ENCODE measurements at regions not wholly inside any gene's neighbourhood (a gene's known extent, or its start where the extent isn't known, plus 50 kb on each side); places are given as distances from the start of the nearest gene placed in this dataset.

DNA sequence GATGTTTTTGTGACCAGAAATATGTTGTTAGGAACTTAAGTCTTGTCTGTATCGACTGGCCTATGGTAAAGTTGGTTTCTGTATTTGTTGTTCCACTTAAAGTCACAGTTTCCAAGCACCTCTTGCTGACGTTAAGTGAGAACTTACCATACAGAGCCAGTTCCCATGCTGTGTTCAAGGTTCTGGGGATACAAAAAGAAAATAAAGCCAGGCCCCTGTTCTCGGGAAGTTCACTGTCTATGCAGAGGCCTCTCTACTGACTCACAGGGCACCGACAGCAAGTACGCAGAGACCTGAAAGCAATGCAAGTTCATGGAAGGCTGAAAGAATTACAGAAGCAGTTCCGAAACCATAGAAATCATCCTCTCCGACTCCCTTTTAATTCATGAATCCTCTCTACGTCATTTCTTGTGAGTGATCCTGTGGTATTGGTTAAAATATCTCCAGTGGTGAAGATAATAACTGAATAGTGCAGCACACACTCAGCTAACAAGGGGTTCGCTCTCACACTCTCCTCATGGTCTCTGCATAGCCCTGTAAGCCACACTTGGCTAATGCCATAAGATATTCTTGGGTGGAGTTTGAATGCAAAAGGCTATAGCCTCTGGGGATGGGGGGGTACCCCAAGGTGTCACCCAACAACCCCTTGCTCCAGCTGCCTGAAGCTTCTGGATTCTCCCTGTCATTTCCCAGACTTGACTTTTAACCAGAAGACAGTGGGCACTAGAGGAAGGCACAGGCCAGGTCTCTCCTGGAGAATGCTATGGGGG is 91.2 kb upstream of the EXOC2 start:
- TF ChIP-seq, protein P1, sequence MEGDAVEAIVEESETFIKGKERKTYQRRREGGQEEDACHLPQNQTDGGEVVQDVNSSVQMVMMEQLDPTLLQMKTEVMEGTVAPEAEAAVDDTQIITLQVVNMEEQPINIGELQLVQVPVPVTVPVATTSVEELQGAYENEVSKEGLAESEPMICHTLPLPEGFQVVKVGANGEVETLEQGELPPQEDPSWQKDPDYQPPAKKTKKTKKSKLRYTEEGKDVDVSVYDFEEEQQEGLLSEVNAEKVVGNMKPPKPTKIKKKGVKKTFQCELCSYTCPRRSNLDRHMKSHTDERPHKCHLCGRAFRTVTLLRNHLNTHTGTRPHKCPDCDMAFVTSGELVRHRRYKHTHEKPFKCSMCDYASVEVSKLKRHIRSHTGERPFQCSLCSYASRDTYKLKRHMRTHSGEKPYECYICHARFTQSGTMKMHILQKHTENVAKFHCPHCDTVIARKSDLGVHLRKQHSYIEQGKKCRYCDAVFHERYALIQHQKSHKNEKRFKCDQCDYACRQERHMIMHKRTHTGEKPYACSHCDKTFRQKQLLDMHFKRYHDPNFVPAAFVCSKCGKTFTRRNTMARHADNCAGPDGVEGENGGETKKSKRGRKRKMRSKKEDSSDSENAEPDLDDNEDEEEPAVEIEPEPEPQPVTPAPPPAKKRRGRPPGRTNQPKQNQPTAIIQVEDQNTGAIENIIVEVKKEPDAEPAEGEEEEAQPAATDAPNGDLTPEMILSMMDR (IDR thresholded peaks at IDR 0.05), result no peak

DNA sequence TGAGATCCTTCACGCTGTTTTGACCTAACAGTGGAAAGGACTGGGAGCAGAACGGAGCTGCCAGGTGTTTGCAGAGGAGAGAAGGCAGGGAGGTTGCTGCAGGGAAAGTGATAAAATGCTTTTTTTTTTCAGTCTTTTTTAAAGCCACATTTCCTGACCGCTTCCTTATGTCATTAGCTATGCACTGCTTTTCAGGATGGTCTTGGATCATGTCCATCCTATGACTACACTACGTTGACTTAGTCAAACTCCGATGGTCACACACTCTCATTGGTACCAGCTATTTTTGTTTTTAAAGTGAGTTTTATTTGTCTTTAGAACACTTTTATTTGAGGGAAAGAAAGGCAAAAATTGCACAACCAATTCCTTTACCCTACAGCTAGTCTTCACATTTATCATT is 89.2 kb upstream of the EXOC2 start:
- TF ChIP-seq, protein P1 (IDR thresholded peaks at IDR 0.05), result no peak

- TF ChIP-seq, protein P1 (IDR thresholded peaks at IDR 0.05), result no peak
These were observed 88.5 kb upstream of the EXOC2 start for GRCh38 chr6:781350-781961.

DNA sequence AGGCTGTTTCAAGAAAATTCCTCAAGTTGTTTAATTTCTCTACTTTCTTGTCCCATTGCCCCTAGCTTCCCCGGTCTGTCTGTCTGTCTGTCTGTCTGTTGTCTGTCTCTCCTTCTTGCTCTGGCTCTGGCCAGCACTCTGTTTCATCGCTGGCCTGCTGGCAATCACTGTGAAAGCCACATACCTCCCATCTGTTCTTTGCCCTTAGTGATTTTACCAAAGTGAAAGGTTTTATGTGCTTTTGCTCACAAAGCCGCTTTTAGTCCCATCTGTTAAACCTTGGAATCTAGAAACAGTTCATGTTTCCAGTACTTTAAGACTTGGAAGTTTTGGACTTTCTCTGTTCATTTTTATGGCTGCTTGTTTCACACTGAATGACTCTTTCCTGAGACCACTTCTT is 87.8 kb upstream of the EXOC2 start:
- TF ChIP-seq, protein P1 (IDR thresholded peaks at IDR 0.05), result no peak

- TF ChIP-seq, protein P1 (IDR thresholded peaks at IDR 0.05), result no peak
These were observed 84.0 kb upstream of the EXOC2 start for GRCh38 chr6:776951-777350.

DNA sequence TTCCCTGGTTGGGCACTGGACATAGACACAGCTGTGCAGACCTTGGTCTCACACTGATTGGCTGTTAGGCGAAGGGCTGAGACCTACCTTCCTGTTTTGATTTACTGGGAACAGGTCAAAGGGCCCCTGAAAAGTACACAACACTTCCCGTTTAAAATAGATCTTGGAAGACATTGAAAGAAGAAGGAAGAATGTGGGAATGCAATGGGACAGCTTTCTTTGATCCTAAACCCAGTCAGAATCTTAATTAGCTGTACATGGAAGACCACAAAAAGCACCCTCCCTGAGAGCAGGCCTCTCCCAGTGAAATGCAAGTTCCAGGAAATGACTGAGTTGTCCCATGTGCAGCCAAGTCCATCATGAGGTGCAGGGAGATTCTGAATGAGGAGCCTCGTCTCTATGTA is 83.6 kb upstream of the EXOC2 start:
- TF ChIP-seq, protein P1 (IDR thresholded peaks at IDR 0.05), result no peak

- TF ChIP-seq, protein P1 (IDR thresholded peaks at IDR 0.05), result no peak
These were observed 82.9 kb upstream of the EXOC2 start for GRCh38 chr6:775863-776262.
